ENCODE measurements at regions not wholly inside any gene's neighbourhood (a gene's known extent, or its start where the extent isn't known, plus 50 kb on each side); places are given as distances from the start of the nearest gene placed in this dataset.
"Not testable (repeated sequence)": the region's sequence is repeated elsewhere in the genome, so short reads cannot be mapped to it uniquely, and the experiment has no call there.

DNA sequence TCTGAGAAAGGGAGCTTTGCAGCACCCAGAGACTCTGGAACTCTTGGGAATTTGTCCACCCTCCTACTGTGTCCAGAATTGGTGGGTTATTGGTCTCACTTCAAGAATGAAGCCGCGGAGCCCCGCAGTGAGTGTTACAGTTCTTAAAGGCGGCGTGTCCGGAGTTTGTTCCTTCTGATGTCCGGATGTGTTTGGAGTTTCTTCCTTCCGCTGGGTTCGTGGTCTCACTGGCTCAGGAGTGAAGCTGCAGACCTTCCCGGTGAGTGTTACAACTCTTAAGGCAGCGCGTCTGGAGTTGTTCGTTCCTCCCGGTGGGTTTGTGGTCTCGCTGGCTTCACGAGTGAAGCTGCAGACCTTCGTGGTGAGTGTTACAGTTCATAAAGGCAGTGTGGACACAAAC lies 824.7 kb downstream of the LRRTM4 start:
- TF ChIP-seq HDGF (IDR thresholded peaks at IDR 0.05; ENCODE audit: borderline replicate concordance); ZNF384 (IDR thresholded peaks at IDR 0.05); SUZ12 (IDR thresholded peaks at IDR 0.05); ELF4 (IDR thresholded peaks at IDR 0.05); FOXK2 (IDR thresholded peaks at IDR 0.05): not testable (repeated sequence)
